Lower leg skin (tissue), 4 donors: ENCODE measurements at regions not wholly inside any gene's neighbourhood (a gene's known extent, or its start where the extent isn't known, plus 50 kb on each side); places are given as distances from the start of the nearest gene placed in this dataset.

Experiments
- DNase-seq, 2 donors: peaks; one replicate each; pipeline ENCODE4 v3.0.0-alpha.2; 2019; ENCODE audit warnings: low spot score in 2 of 2
- H3K4me3 ChIP-seq: fragments of 200-600 bp; sonication (generic); 2 replicates; pipeline ENCODE4 v1.5.1; 2017; ENCODE audit warnings: mild to moderate bottlenecking, low read depth; ENCODE audit not compliant: poor library complexity, severe bottlenecking
- POLR2A ChIP-seq, 2 donors: fragments of 450-650 bp; IDR thresholded peaks; one replicate each; pipeline ENCODE4 v1.6.1; 2016 to 2017; ENCODE audit warnings: antibody characterized with exemption in 2 of 2, mild to moderate bottlenecking in 1 of 2, moderate library complexity in 1 of 2
- WGBS, 2 donors: methylation state at CpG; one replicate each; pipeline ENCODE4 v1.1.5; 2018; 5-methylcytosine and 5-hydroxymethylcytosine counted together
- intact Hi-C: fragments of 100-400 bp; cut with DNase I; formaldehyde crosslinking; loops from one replicate; pipeline ENCODE4 v1.15.0; 2023; ENCODE audit warnings: low total_unique reads
- TF ChIP-seq, protein P1 (sequence below), 3 donors: fragments of 450-650 bp; IDR thresholded peaks; one replicate each; pipeline ENCODE4 v1.5.1; 2016; ENCODE audit warnings: antibody characterized with exemption in 3 of 3, mild to moderate bottlenecking in 3 of 3, moderate library complexity in 2 of 3

DNA sequence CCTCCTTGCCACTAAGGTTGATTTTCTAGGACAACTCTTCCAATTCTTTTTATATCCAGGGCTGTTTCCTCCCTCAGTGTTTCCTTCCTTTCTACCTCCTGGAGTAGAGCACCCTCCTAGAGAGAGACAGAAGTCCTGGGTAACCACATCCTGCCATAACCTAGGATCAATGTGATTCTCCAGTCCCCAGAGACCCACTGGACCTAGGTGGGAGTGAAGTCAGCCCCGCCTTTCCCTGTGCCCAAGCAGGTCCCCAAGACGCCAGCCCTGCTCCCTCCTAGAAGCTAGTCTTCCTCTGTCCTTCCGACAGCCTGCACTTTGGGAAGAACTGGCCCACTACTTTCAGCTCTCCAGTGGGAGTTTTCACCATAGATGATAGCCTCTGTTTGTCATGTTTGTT lies 166.8 kb upstream of the PLEKHG7 start:
- 98 to 100% methylated on average over 3 of the region's 3 CpGs for WGBS, 2 donors
- no peak for DNase-seq
- intact Hi-C loops: no loop called here
- no peak for TF ChIP-seq POLR2A (IDR thresholded peaks at IDR 0.05)
- TF ChIP-seq, protein P1, sequence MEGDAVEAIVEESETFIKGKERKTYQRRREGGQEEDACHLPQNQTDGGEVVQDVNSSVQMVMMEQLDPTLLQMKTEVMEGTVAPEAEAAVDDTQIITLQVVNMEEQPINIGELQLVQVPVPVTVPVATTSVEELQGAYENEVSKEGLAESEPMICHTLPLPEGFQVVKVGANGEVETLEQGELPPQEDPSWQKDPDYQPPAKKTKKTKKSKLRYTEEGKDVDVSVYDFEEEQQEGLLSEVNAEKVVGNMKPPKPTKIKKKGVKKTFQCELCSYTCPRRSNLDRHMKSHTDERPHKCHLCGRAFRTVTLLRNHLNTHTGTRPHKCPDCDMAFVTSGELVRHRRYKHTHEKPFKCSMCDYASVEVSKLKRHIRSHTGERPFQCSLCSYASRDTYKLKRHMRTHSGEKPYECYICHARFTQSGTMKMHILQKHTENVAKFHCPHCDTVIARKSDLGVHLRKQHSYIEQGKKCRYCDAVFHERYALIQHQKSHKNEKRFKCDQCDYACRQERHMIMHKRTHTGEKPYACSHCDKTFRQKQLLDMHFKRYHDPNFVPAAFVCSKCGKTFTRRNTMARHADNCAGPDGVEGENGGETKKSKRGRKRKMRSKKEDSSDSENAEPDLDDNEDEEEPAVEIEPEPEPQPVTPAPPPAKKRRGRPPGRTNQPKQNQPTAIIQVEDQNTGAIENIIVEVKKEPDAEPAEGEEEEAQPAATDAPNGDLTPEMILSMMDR (IDR thresholded peaks at IDR 0.05): no peak
- H3K4me3 ChIP-seq: no peak overlapping the region

DNA sequence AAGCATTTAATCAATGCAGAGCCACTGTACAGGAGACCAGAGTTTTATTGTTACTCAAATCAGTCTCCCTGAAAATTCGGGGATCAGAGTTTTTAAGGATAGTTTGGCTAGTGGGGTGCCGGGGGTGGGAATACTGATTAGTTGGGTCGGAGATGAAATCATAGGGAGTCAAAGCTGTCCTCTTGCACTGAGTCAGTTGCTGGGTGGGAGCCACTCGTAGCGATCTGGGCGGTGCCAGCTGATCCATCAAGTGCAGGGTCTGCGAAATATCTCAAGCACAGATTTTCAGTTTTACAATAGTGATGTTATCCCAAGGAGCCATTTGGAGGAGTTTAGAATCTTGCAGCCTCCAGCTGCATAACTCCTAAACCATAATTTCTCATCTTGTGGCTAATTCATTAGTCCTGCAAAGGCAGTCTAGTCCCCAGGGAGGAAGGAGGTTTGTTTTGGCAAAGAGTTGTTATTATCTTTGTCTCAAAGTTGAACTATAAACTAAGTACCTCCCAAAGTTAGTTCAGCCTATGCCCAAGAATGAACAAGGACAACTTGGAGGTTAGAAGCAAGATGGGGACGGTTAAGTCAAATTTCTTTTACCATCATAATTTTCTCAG lies 169.4 kb upstream of the PLEKHG7 start:
- no peak for DNase-seq
- no peak for TF ChIP-seq POLR2A (IDR thresholded peaks at IDR 0.05)
- WGBS, 2 donors: 80 to 84% methylated on average over 8 of the region's 8 CpGs
- no peak overlapping the region for H3K4me3 ChIP-seq
- intact Hi-C loops: no loop called here

DNA sequence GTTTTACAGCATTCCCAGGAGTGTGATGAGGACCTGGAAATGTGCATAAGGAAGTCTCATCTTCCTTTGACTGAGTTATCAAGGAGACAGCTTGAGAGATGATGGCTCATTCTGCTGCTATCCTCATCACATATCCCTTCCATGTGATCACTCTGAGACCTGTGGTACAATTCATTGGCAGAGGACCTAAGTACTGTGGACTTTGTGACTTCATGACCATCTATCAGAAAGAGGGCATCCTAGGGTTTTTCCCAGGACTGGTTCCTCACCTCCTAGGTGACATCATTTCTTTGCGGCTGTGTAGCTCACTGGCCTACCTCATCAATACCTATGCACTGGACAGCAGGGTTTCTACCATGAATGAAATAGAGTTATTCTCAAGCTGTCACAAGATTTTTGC lies 172.1 kb upstream of the PLEKHG7 start:
- no peak overlapping the region for H3K4me3 ChIP-seq
- TF ChIP-seq, protein P1 (IDR thresholded peaks at IDR 0.05): no peak
- no peak for TF ChIP-seq POLR2A (IDR thresholded peaks at IDR 0.05)
- intact Hi-C loops: no loop called here
- WGBS, 2 donors: 85 to 86% methylated on average over 1 of the region's 1 CpG
- DNase-seq: no peak

DNA sequence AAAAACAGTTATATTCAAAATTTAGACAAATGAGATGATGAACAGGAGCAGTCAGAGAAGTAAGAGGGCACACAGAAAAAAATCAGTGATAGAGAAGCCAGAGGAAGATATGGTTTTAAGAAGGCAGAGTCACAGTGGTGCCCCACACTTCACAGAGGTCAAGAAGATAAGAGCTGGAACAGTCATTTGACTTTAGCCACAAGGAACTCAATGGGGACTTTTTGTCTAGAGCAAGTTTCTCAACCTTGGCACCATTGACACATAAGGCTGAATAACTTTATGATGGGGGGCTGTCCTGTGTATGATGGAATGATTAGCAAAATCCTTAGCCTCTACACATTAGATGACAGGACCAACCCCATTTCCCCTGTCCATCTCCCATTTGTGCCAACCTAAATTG lies 172.8 kb upstream of the PLEKHG7 start:
- intact Hi-C loops: no loop called here
- no peak for DNase-seq
- TF ChIP-seq, protein P1 (IDR thresholded peaks at IDR 0.05): no peak
- TF ChIP-seq POLR2A (IDR thresholded peaks at IDR 0.05): no peak
- H3K4me3 ChIP-seq: no peak overlapping the region

DNA sequence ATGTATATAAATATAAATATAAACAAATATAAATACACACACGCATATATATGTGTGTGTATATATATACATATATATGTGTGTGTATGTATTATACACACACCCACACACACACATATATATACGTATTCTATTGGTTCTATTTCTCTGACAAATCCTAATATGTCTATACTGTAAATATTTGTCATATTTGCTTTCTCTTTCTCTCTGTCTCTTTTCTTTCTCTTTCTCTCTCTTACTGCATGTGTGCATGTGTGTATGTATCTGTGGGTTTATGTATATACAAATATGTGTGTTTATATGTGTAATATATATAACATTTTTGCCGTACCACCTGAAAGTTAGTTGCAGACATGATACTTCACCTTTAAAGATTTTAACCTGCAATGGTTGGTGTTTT lies 174.2 kb upstream of the PLEKHG7 start:
- intact Hi-C loops: no loop called here
- WGBS, 2 donors: 95 to 96% methylated on average over 3 of the region's 3 CpGs
- TF ChIP-seq, protein P1 (IDR thresholded peaks at IDR 0.05): no peak
- no peak for TF ChIP-seq POLR2A (IDR thresholded peaks at IDR 0.05)
- no peak for DNase-seq
- no peak overlapping the region for H3K4me3 ChIP-seq

DNA sequence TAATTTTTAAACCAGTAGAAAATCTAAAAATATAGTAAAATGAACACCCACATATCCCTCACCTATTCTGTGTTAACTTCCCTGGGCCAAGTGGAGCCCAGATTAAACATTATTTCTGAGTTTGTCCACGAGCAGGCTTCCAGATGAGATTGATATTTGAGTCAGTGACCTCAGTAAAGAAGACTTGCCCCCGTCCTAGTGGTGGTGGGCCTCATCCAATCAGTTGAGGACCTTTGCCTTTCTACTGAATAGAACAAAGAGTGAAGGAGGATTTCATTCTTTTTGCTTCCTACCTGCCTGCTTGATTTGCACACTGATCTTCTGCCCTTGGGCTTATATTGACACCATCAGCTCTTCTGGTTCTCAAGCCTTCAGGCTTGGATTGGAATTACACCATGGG lies 174.7 kb upstream of the PLEKHG7 start:
- no peak for TF ChIP-seq POLR2A (IDR thresholded peaks at IDR 0.05)
- TF ChIP-seq, protein P1 (IDR thresholded peaks at IDR 0.05): no peak
- DNase-seq: no peak
- WGBS, 2 donors: 90 to 100% methylated on average over 2 of the region's 2 CpGs
- H3K4me3 ChIP-seq: no peak overlapping the region
- intact Hi-C loops: no loop called here
